Sigmoid colon (tissue), 6 donors: ENCODE measurements at regions not wholly inside any gene's neighbourhood (a gene's known extent, or its start where the extent isn't known, plus 50 kb on each side); places are given as distances from the start of the nearest gene placed in this dataset.
"Not testable (repeated sequence)": the region's sequence is repeated elsewhere in the genome, so short reads cannot be mapped to it uniquely, and the experiment has no call there.

Experiments
- DNase-seq: peaks from one replicate; pipeline ENCODE4 v3.0.0-alpha.2; 2019
- H3K27ac ChIP-seq, 4 donors: fragments of 200-600 bp; sonication (generic); one replicate each; pipeline ENCODE4 v1.5.1; 2016 to 2019; ENCODE audit warnings: mild to moderate bottlenecking in 1 of 4
- H3K27me3 ChIP-seq, 3 donors: fragments of 200-600 bp; sonication (generic); one replicate each; pipeline ENCODE4 v1.5.1; 2019; ENCODE audit warnings: mild to moderate bottlenecking in 1 of 3
- H3K36me3 ChIP-seq, 4 donors: fragments of 200-600 bp; sonication (generic); one replicate each; pipeline ENCODE4 v1.5.1; 2016 to 2019
- H3K4me1 ChIP-seq, 4 donors: fragments of 200-600 bp; sonication (generic); one replicate each; pipeline ENCODE4 v1.5.1; 2017 to 2019
- H3K4me3 ChIP-seq, 4 donors: fragments of 200-600 bp; sonication (generic); one replicate each; pipeline ENCODE4 v1.5.1; 2017 to 2019; ENCODE audit warnings: mild to moderate bottlenecking in 2 of 4, moderate library complexity in 1 of 4
- H3K9me3 ChIP-seq, 4 donors: fragments of 200-600 bp in 3 of 4; sonication (generic) in 3 of 4; one replicate each; pipeline versions ENCODE4 v1.5.1 to v1.6.1; 2013 to 2019
- CTCF ChIP-seq, 4 experiments: fragments of 450-650 bp in 3 of 4; fragments of 200-600 bp in 1 of 4; IDR thresholded peaks; one replicate each; pipeline ENCODE4 v1.5.1; 2016 to 2019; ENCODE audit warnings: antibody characterized with exemption in 4 of 4, mild to moderate bottlenecking in 3 of 4, moderate library complexity in 2 of 4
- EP300 ChIP-seq, 4 donors: sonication (generic); formaldehyde crosslinking; IDR thresholded peaks; one replicate each; pipeline ENCODE4 v1.6.1; 2017; ENCODE audit warnings: antibody characterized with exemption in 4 of 4
- POLR2A ChIP-seq, 2 donors: fragments of 450-650 bp; IDR thresholded peaks; one replicate each; pipeline ENCODE4 v1.6.1; 2016; ENCODE audit warnings: antibody characterized with exemption in 2 of 2, mild to moderate bottlenecking in 2 of 2, moderate library complexity in 2 of 2
- POLR2AphosphoS5 ChIP-seq, 4 donors: sonication (generic); formaldehyde crosslinking; IDR thresholded peaks; one replicate each; pipeline ENCODE4 v1.6.1; 2017; ENCODE audit warnings: antibody characterized with exemption in 4 of 4
- WGBS, 2 donors: extraction: QIAGEN DNeasy Blood & Tissue Kit; methylation state at CpG; one replicate each; pipeline ENCODE4 v1.1.7; 2013; 5-methylcytosine and 5-hydroxymethylcytosine counted together
- intact Hi-C: fragments of 100-400 bp; cut with DNase I; formaldehyde crosslinking; loops from one replicate; pipeline ENCODE4 v1.15.1; 2023
- donor health status: healthy with polysubstance abuse.
- donor health status: healthy.

GRCh38 chr4:128543696-128544095 lies 256.1 kb upstream of the PGRMC2 start:
- no peak overlapping the region for H3K27ac ChIP-seq
- 78 to 94% methylated on average over 6 of the region's 6 CpGs for WGBS, 2 donors
- no peaks in the 10 kb centered on the region for H3K9me3 ChIP-seq
- intact Hi-C loops = no loop called here
- no peak for DNase-seq
- H3K27me3 ChIP-seq = no peaks in the 10 kb centered on the region
- TF ChIP-seq CTCF (IDR thresholded peaks at IDR 0.05) = no peak
- TF ChIP-seq POLR2A (IDR thresholded peaks at IDR 0.05) = no peak
- no peak for TF ChIP-seq POLR2AphosphoS5 (IDR thresholded peaks at IDR 0.05)
- H3K36me3 ChIP-seq = no peaks in the 10 kb centered on the region
- no peaks in the 10 kb centered on the region for H3K4me1 ChIP-seq
- no peak overlapping the region for H3K4me3 ChIP-seq

GRCh38 chr4:128542047-128542446 lies 254.4 kb upstream of the PGRMC2 start:
- WGBS, 2 donors = 78 to 94% methylated on average over 3 of the region's 3 CpGs
- intact Hi-C loops = no loop called here

GRCh38 chr4:128540122-128540521 lies 252.5 kb upstream of the PGRMC2 start:
- 68 to 84% methylated on average over 3 of the region's 3 CpGs for WGBS, 2 donors
- intact Hi-C loops = no loop called here
- DNase-seq = no peak
- Histone ChIP-seq H3K9me3 (no peaks in the 10 kb centered on the region), H3K4me3 (no peak overlapping the region), H3K36me3 (no peaks in the 10 kb centered on the region), H3K4me1 (no peaks in the 10 kb centered on the region), H3K27ac (no peak overlapping the region), H3K27me3 (no peaks in the 10 kb centered on the region)
- TF ChIP-seq POLR2AphosphoS5 (IDR thresholded peaks at IDR 0.05) (no peak), CTCF (IDR thresholded peaks at IDR 0.05) (no peak), EP300 (IDR thresholded peaks at IDR 0.05) (no peak), POLR2A (IDR thresholded peaks at IDR 0.05) (no peak)

More at GRCh38 chr4:128542047-128542446, 254.4 kb upstream of the PGRMC2 start:
- no peaks in the 10 kb centered on the region for H3K9me3 ChIP-seq
- no peaks in the 10 kb centered on the region for H3K4me1 ChIP-seq
- no peak overlapping the region for H3K27ac ChIP-seq
- TF ChIP-seq POLR2A (IDR thresholded peaks at IDR 0.05) = no peak
- TF ChIP-seq EP300 (IDR thresholded peaks at IDR 0.05) = no peak
- no peak for TF ChIP-seq POLR2AphosphoS5 (IDR thresholded peaks at IDR 0.05)
- no peak for TF ChIP-seq CTCF (IDR thresholded peaks at IDR 0.05)
- H3K36me3 ChIP-seq = no peaks in the 10 kb centered on the region
- H3K4me3 ChIP-seq = no peak overlapping the region
- H3K27me3 ChIP-seq = no peaks in the 10 kb centered on the region
- no peak for DNase-seq

- no peak overlapping the region for H3K27ac ChIP-seq
- 91 to 94% methylated on average over 13 of the region's 13 CpGs for WGBS, 2 donors
- no peak for TF ChIP-seq EP300 (IDR thresholded peaks at IDR 0.05)
- no peak for TF ChIP-seq CTCF (IDR thresholded peaks at IDR 0.05)
- TF ChIP-seq POLR2A (IDR thresholded peaks at IDR 0.05) = no peak
- no peak for TF ChIP-seq POLR2AphosphoS5 (IDR thresholded peaks at IDR 0.05)
- DNase-seq = no peak
- H3K4me3 ChIP-seq = no peak overlapping the region
- H3K4me1 ChIP-seq = no peaks in the 10 kb centered on the region
- H3K36me3 ChIP-seq = no peaks in the 10 kb centered on the region
- H3K9me3 ChIP-seq = no peaks in the 10 kb centered on the region
- intact Hi-C loops = no loop called here
- no peaks in the 10 kb centered on the region for H3K27me3 ChIP-seq
These were observed 250.7 kb upstream of the PGRMC2 start for GRCh38 chr4:128538111-128538882.

- Histone ChIP-seq H3K4me1 (no peaks in the 10 kb centered on the region), H3K27ac (no peak overlapping the region), H3K9me3 (no peaks in the 10 kb centered on the region), H3K4me3 (no peak overlapping the region), H3K36me3 (no peaks in the 10 kb centered on the region), H3K27me3 (no peaks in the 10 kb centered on the region)
- TF ChIP-seq POLR2A (IDR thresholded peaks at IDR 0.05) = no peak
- TF ChIP-seq POLR2AphosphoS5 (IDR thresholded peaks at IDR 0.05) = no peak
- no peak for TF ChIP-seq EP300 (IDR thresholded peaks at IDR 0.05)
- no peak for TF ChIP-seq CTCF (IDR thresholded peaks at IDR 0.05)
- DNase-seq = no peak
- 86 to 98% methylated on average over 1 of the region's 1 CpG for WGBS, 2 donors
- intact Hi-C loops = no loop called here
These were observed 249.1 kb upstream of the PGRMC2 start for GRCh38 chr4:128536746-128537145.

GRCh38 chr4:128535510-128535909 lies 247.9 kb upstream of the PGRMC2 start:
- intact Hi-C loops, H3K36me3 ChIP-seq, H3K27ac ChIP-seq, DNase-seq, H3K9me3 ChIP-seq, H3K4me3 ChIP-seq, H3K27me3 ChIP-seq, H3K4me1 ChIP-seq: not testable (repeated sequence)
- 68 to 76% methylated on average over 4 of the region's 4 CpGs for WGBS, 2 donors
